Medulla oblongata (tissue), 1 donor: ENCODE measurements at regions not wholly inside any gene's neighbourhood (a gene's known extent, or its start where the extent isn't known, plus 50 kb on each side); places are given as distances from the start of the nearest gene placed in this dataset.
A peak's percentile ranks its signal among the peaks of the same experiment; 100 is the strongest.

Experiments used
- DNase-seq: peaks from one replicate; pipeline ENCODE4 v3.0.0-alpha.2; 2015; ENCODE audit errors: extremely low spot score

GRCh38 chr11:69393178-69393832 lies 88.2 kb upstream of the LINC01488 start:
- no peak for DNase-seq

- DNase-seq, result no peak
Measured at GRCh38 chr11:69393865-69394233, 87.6 kb upstream of the LINC01488 start.

GRCh38 chr11:69394234-69394868 lies 87.1 kb upstream of the LINC01488 start:
- DNase-seq, result peak; percentile 23

GRCh38 chr11:69394869-69395246 lies 86.6 kb upstream of the LINC01488 start:
- no peak for DNase-seq

- DNase-seq, result no peak
Measured at GRCh38 chr11:69395287-69395686, 86.2 kb upstream of the LINC01488 start.

GRCh38 chr11:69396051-69396947 lies 85.2 kb upstream of the LINC01488 start:
- DNase-seq, result no peak

GRCh38 chr11:69396948-69397307 lies 84.5 kb upstream of the LINC01488 start:
- no peak for DNase-seq

- no peak for DNase-seq
Measured at GRCh38 chr11:69397732-69398131, 83.7 kb upstream of the LINC01488 start.

GRCh38 chr11:69398529-69399492 lies 82.7 kb upstream of the LINC01488 start:
- DNase-seq, result no peak

- no peak for DNase-seq
Measured at GRCh38 chr11:69400140-69400539, 81.3 kb upstream of the LINC01488 start.

- no peak for DNase-seq
Measured at GRCh38 chr11:69400771-69401590, 80.5 kb upstream of the LINC01488 start.

GRCh38 chr11:69401715-69402114 lies 79.7 kb upstream of the LINC01488 start:
- no peak for DNase-seq

- DNase-seq, result no peak
Measured at GRCh38 chr11:69402251-69402887, 79.1 kb upstream of the LINC01488 start.

- DNase-seq, result no peak
Measured at GRCh38 chr11:69403556-69404215, 77.8 kb upstream of the LINC01488 start.

GRCh38 chr11:69406060-69406459 lies 75.4 kb upstream of the LINC01488 start:
- DNase-seq, result no peak

- DNase-seq, result no peak
Measured at GRCh38 chr11:69409812-69410645, 71.4 kb upstream of the LINC01488 start.

GRCh38 chr11:69411257-69411924 lies 70.1 kb upstream of the LINC01488 start:
- DNase-seq, result no peak
